ENCODE measurements at regions not wholly inside any gene's neighbourhood (a gene's known extent, or its start where the extent isn't known, plus 50 kb on each side); places are given as distances from the start of the nearest gene placed in this dataset.

GRCh38 chr6:12363651-12364381 is 73.7 kb downstream of the EDN1 start:
- Histone ChIP-seq H3K79me2 (ENCODE audit: insufficient read depth, low read length) (no peaks in the 10 kb centered on the region), H3K9me3 (ENCODE audit: insufficient read depth, low read depth, low read length) (peaks cover 2% of the 10 kb centered on the region), H3K36me3 (ENCODE audit: insufficient read depth, low read length) (no peaks in the 10 kb centered on the region), H3K9ac (ENCODE audit: low read length) (no peak overlapping the region), H3K4me3 (ENCODE audit: insufficient read depth, low read depth, low read length) (no peak overlapping the region), H2AFZ (ENCODE audit: low read depth, low read length) (no peak overlapping the region), H3K4me1 (ENCODE audit: insufficient read depth, low read length) (peaks cover 6% of the 10 kb centered on the region), H4K20me1 (ENCODE audit: insufficient read depth, low read length) (no peaks in the 10 kb centered on the region), H3K27me3 (ENCODE audit: insufficient read depth, low read length) (no peaks in the 10 kb centered on the region), H3K4me2 (ENCODE audit: low read length) (no peak overlapping the region), H3K27ac (ENCODE audit: low read depth, low read length) (no peak overlapping the region)
- no peaks in the 10 kb centered on the region for H3K36me3 Mint-ChIP-seq (ENCODE audit: low read depth, unreplicated experiment)
- H3K4me3 Mint-ChIP-seq (ENCODE audit: unreplicated experiment) = no peak overlapping the region
- FAIRE-seq (no peak), DNase-seq (ENCODE audit: low read depth) (no peak)
- no peaks in the 10 kb centered on the region for H3K9me3 Mint-ChIP-seq (ENCODE audit: unreplicated experiment)
- H3K27ac Mint-ChIP-seq (ENCODE audit: unreplicated experiment) = peak overlapping the region; percentile 67
- TF ChIP-seq CTCF (IDR thresholded peaks at IDR 0.05; ENCODE audit: insufficient read depth, low read depth, low read length) (no peak), EZH2 (IDR thresholded peaks at IDR 0.05; ENCODE audit: insufficient read depth, low read length) (no peak)
- no peaks in the 10 kb centered on the region for H3K27me3 Mint-ChIP-seq (ENCODE audit: low read depth, unreplicated experiment)
- H3K4me1 Mint-ChIP-seq (ENCODE audit: low read depth, unreplicated experiment) = peaks cover 5% of the 10 kb centered on the region

DNA sequence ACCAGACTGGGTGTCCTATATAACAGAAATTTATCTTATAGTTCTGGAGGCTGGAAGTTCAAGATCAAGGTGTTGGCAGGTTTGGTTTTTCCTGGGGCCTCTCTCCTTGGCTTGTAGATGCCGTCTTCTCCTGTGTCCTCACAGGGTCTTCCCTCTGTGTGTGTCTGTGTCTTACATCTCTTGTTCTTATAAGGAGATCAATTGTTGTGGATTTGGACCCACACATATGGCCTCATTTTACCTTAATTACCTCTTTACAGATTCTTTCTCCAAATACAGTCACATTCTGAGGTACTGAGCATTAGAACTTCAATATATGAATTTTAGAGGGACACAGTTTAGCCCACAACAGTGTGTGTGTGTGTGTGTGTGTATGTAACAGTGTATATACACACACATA is 74.5 kb downstream of the EDN1 start:
- peaks cover 2% of the 10 kb centered on the region for H3K9me3 ChIP-seq (ENCODE audit: insufficient read depth, low read depth, low read length)
- DNase-seq (ENCODE audit: low read depth) (no peak), FAIRE-seq (no peak)
- H3K27ac ChIP-seq (ENCODE audit: low read depth, low read length) = no peak overlapping the region
- H3K27me3 ChIP-seq (ENCODE audit: insufficient read depth, low read length) = no peaks in the 10 kb centered on the region
- H4K20me1 ChIP-seq (ENCODE audit: insufficient read depth, low read length) = no peaks in the 10 kb centered on the region
- H3K27me3 Mint-ChIP-seq (ENCODE audit: low read depth, unreplicated experiment) = no peaks in the 10 kb centered on the region
- H3K4me1 Mint-ChIP-seq (ENCODE audit: low read depth, unreplicated experiment) = peaks cover 5% of the 10 kb centered on the region
- H3K36me3 Mint-ChIP-seq (ENCODE audit: low read depth, unreplicated experiment) = no peaks in the 10 kb centered on the region
- H3K9me3 Mint-ChIP-seq (ENCODE audit: unreplicated experiment) = no peaks in the 10 kb centered on the region
- H3K4me3 Mint-ChIP-seq (ENCODE audit: unreplicated experiment) = no peak overlapping the region
- H3K36me3 ChIP-seq (ENCODE audit: insufficient read depth, low read length) = no peaks in the 10 kb centered on the region
- no peak overlapping the region for H3K27ac Mint-ChIP-seq (ENCODE audit: unreplicated experiment)
- H3K4me2 ChIP-seq (ENCODE audit: low read length) = no peak overlapping the region
- H3K4me1 ChIP-seq (ENCODE audit: insufficient read depth, low read length) = peaks cover 6% of the 10 kb centered on the region
- no peak overlapping the region for H3K4me3 ChIP-seq (ENCODE audit: insufficient read depth, low read depth, low read length)
- H2AFZ ChIP-seq (ENCODE audit: low read depth, low read length) = no peak overlapping the region
- H3K9ac ChIP-seq (ENCODE audit: low read length) = no peak overlapping the region
- no peak for TF ChIP-seq CTCF (IDR thresholded peaks at IDR 0.05; ENCODE audit: insufficient read depth, low read depth, low read length)
- no peak for TF ChIP-seq EZH2 (IDR thresholded peaks at IDR 0.05; ENCODE audit: insufficient read depth, low read length)
- H3K79me2 ChIP-seq (ENCODE audit: insufficient read depth, low read length) = no peaks in the 10 kb centered on the region

GRCh38 chr6:12366731-12367130 is 76.6 kb downstream of the EDN1 start:
- no peak overlapping the region for H3K27ac Mint-ChIP-seq (ENCODE audit: unreplicated experiment)
- Histone ChIP-seq H3K36me3 (ENCODE audit: insufficient read depth, low read length) (no peaks in the 10 kb centered on the region), H2AFZ (ENCODE audit: low read depth, low read length) (no peak overlapping the region), H3K79me2 (ENCODE audit: insufficient read depth, low read length) (no peaks in the 10 kb centered on the region), H3K27ac (ENCODE audit: low read depth, low read length) (no peak overlapping the region), H3K9me3 (ENCODE audit: insufficient read depth, low read depth, low read length) (peaks cover 2% of the 10 kb centered on the region), H3K4me2 (ENCODE audit: low read length) (no peak overlapping the region), H4K20me1 (ENCODE audit: insufficient read depth, low read length) (no peaks in the 10 kb centered on the region), H3K27me3 (ENCODE audit: insufficient read depth, low read length) (no peaks in the 10 kb centered on the region), H3K4me3 (ENCODE audit: insufficient read depth, low read depth, low read length) (no peak overlapping the region), H3K9ac (ENCODE audit: low read length) (no peak overlapping the region), H3K4me1 (ENCODE audit: insufficient read depth, low read length) (peaks cover 6% of the 10 kb centered on the region)
- H3K4me3 Mint-ChIP-seq (ENCODE audit: unreplicated experiment) = no peak overlapping the region
- TF ChIP-seq EZH2 (IDR thresholded peaks at IDR 0.05; ENCODE audit: insufficient read depth, low read length) = no peak
- no peak for TF ChIP-seq CTCF (IDR thresholded peaks at IDR 0.05; ENCODE audit: insufficient read depth, low read depth, low read length)
- no peaks in the 10 kb centered on the region for H3K27me3 Mint-ChIP-seq (ENCODE audit: low read depth, unreplicated experiment)
- H3K4me1 Mint-ChIP-seq (ENCODE audit: low read depth, unreplicated experiment) = peaks cover 17% of the 10 kb centered on the region
- H3K36me3 Mint-ChIP-seq (ENCODE audit: low read depth, unreplicated experiment) = no peaks in the 10 kb centered on the region
- no peak for FAIRE-seq
- no peak for DNase-seq (ENCODE audit: low read depth)
- H3K9me3 Mint-ChIP-seq (ENCODE audit: unreplicated experiment) = no peaks in the 10 kb centered on the region

Data from astrocyte (in vitro differentiated cells and primary cell).